ENCODE measurements at regions not wholly inside any gene's neighbourhood (a gene's known extent, or its start where the extent isn't known, plus 50 kb on each side); places are given as distances from the start of the nearest gene placed in this dataset.

- TF ChIP-seq CHD7 (IDR thresholded peaks at IDR 0.05; ENCODE audit: insufficient replicate concordance, low read length) (no peak), NANOG (IDR thresholded peaks at IDR 0.05; ENCODE audit: insufficient read depth, low read depth, low read length, poor library complexity, severe bottlenecking) (no peak), POLR2AphosphoS5 (IDR thresholded peaks at IDR 0.05; ENCODE audit: low read depth, low read length) (no peak), SP1 (IDR thresholded peaks at IDR 0.05; ENCODE audit: low read depth, low read length) (no peak), TEAD4 (IDR thresholded peaks at IDR 0.05; ENCODE audit: low read depth, low read length) (no peak), ASH2L (IDR thresholded peaks at IDR 0.05; ENCODE audit: low read length) (no peak), PHF8 (conservative IDR thresholded peaks at IDR 0.05; ENCODE audit: low read depth, low read length) (no peak), RAD21 (IDR thresholded peaks at IDR 0.05 in 1 of 2, conservative IDR thresholded peaks at IDR 0.05 in 1 of 2; ENCODE audit: low read depth in 2 of 2, low read length in 2 of 2) (no peak)
These were observed 341.9 kb downstream of the DIRAS2 start (continued) for GRCh38 chr9:90300611-90301276.

All from H1 (cell line).